ENCODE measurements at regions not wholly inside any gene's neighbourhood (a gene's known extent, or its start where the extent isn't known, plus 50 kb on each side); places are given as distances from the start of the nearest gene placed in this dataset.

GRCh38 chr2:123366239-123366837 is 658.7 kb upstream of the CNTNAP5 start:
- H3K4me3 ChIP-seq (ENCODE audit: insufficient read depth in 1 of 2, low read depth in 1 of 2, low read length in 2 of 2), result no peak overlapping the region
- H3K4me1 ChIP-seq (ENCODE audit: control insufficient read depth, insufficient read depth, low read depth, low read length), result no peaks in the 10 kb centered on the region
- no peak overlapping the region for H3K18ac ChIP-seq (ENCODE audit: low read depth in 1 of 2, low read length in 2 of 2)
- H3K27me3 ChIP-seq (ENCODE audit: control insufficient read depth in 1 of 2, insufficient read depth in 1 of 2, low read length in 2 of 2), result no peaks in the 10 kb centered on the region
- H3K4ac ChIP-seq (ENCODE audit: low read depth in 1 of 2, low read length in 2 of 2), result no peak overlapping the region
- H3K36me3 ChIP-seq (ENCODE audit: control insufficient read depth in 1 of 2, insufficient read depth in 2 of 2, low read depth in 1 of 2, low read length in 2 of 2), result no peaks in the 10 kb centered on the region
- H3K27ac ChIP-seq (ENCODE audit: low read length, poor library complexity, severe bottlenecking), result no peak overlapping the region
- no peak overlapping the region for H3K9ac ChIP-seq (ENCODE audit: low read length)
- no peaks in the 10 kb centered on the region for H3K79me1 ChIP-seq (replicated peaks; ENCODE audit: low read length, poor library complexity, severe bottlenecking)
- H2BK12ac ChIP-seq (ENCODE audit: low read length in 2 of 2), result no peak overlapping the region
- H3K14ac ChIP-seq (ENCODE audit: low read length in 2 of 2), result no peak overlapping the region
- no peak overlapping the region for H2AFZ ChIP-seq (ENCODE audit: low read depth, low read length)
- H4K91ac ChIP-seq (ENCODE audit: low read length), result no peak overlapping the region
- H2BK5ac ChIP-seq (ENCODE audit: low read depth, low read length, poor library complexity, severe bottlenecking), result no peak overlapping the region
- peaks cover 22% of the 10 kb centered on the region for H3K9me3 ChIP-seq (ENCODE audit: control insufficient read depth, low read length)
- no peak overlapping the region for H2AK5ac ChIP-seq (ENCODE audit: low read length, severe bottlenecking)
- H2BK120ac ChIP-seq (ENCODE audit: low read depth, low read length), result no peak overlapping the region
- no peak overlapping the region for H3K4me2 ChIP-seq (ENCODE audit: low read length, poor library complexity, severe bottlenecking)
- no peak overlapping the region for H2BK15ac ChIP-seq (ENCODE audit: low read depth, poor library complexity, severe bottlenecking)
- H4K8ac ChIP-seq (ENCODE audit: low read length), result no peak overlapping the region
- no CpG with 5 or more reads among the region's 1 CpG for WGBS
- H3K23ac ChIP-seq (ENCODE audit: low read length in 2 of 2), result no peak overlapping the region
- DNase-seq, result no peak

- Histone ChIP-seq H3K4ac (ENCODE audit: low read depth in 1 of 2, low read length in 2 of 2) (no peak overlapping the region), H3K4me2 (ENCODE audit: low read length, poor library complexity, severe bottlenecking) (no peak overlapping the region), H3K27ac (ENCODE audit: low read length, poor library complexity, severe bottlenecking) (no peak overlapping the region), H4K8ac (ENCODE audit: low read length) (no peak overlapping the region), H3K79me1 (replicated peaks; ENCODE audit: low read length, poor library complexity, severe bottlenecking) (no peaks in the 10 kb centered on the region), H2BK15ac (ENCODE audit: low read depth, poor library complexity, severe bottlenecking) (no peak overlapping the region), H3K27me3 (ENCODE audit: control insufficient read depth in 1 of 2, insufficient read depth in 1 of 2, low read length in 2 of 2) (no peaks in the 10 kb centered on the region), H4K91ac (ENCODE audit: low read length) (no peak overlapping the region), H2BK5ac (ENCODE audit: low read depth, low read length, poor library complexity, severe bottlenecking) (no peak overlapping the region), H3K4me1 (ENCODE audit: control insufficient read depth, insufficient read depth, low read depth, low read length) (no peaks in the 10 kb centered on the region), H2BK120ac (ENCODE audit: low read depth, low read length) (no peak overlapping the region), H2BK12ac (ENCODE audit: low read length in 2 of 2) (no peak overlapping the region), H3K18ac (ENCODE audit: low read depth in 1 of 2, low read length in 2 of 2) (no peak overlapping the region), H3K9me3 (ENCODE audit: control insufficient read depth, low read length) (peaks cover 12% of the 10 kb centered on the region), H3K14ac (ENCODE audit: low read length in 2 of 2) (no peak overlapping the region), H3K36me3 (ENCODE audit: control insufficient read depth in 1 of 2, insufficient read depth in 2 of 2, low read depth in 1 of 2, low read length in 2 of 2) (no peaks in the 10 kb centered on the region), H3K4me3 (ENCODE audit: insufficient read depth in 1 of 2, low read depth in 1 of 2, low read length in 2 of 2) (no peak overlapping the region), H2AK5ac (ENCODE audit: low read length, severe bottlenecking) (no peak overlapping the region), H3K23ac (ENCODE audit: low read length in 2 of 2) (no peak overlapping the region), H3K9ac (ENCODE audit: low read length) (no peak overlapping the region), H2AFZ (ENCODE audit: low read depth, low read length) (no peak overlapping the region)
- DNase-seq, result no peak
Measured at GRCh38 chr2:123370186-123370585, 654.9 kb upstream of the CNTNAP5 start.

- Histone ChIP-seq H3K27me3 (ENCODE audit: control insufficient read depth in 1 of 2, insufficient read depth in 1 of 2, low read length in 2 of 2) (no peaks in the 10 kb centered on the region), H3K79me1 (replicated peaks; ENCODE audit: low read length, poor library complexity, severe bottlenecking) (no peaks in the 10 kb centered on the region), H3K14ac (ENCODE audit: low read length in 2 of 2) (no peak overlapping the region), H2BK5ac (ENCODE audit: low read depth, low read length, poor library complexity, severe bottlenecking) (no peak overlapping the region), H3K9ac (ENCODE audit: low read length) (no peak overlapping the region), H4K91ac (ENCODE audit: low read length) (no peak overlapping the region), H3K23ac (ENCODE audit: low read length in 2 of 2) (no peak overlapping the region), H3K4me3 (ENCODE audit: insufficient read depth in 1 of 2, low read depth in 1 of 2, low read length in 2 of 2) (no peak overlapping the region), H2BK15ac (ENCODE audit: low read depth, poor library complexity, severe bottlenecking) (no peak overlapping the region), H2BK12ac (ENCODE audit: low read length in 2 of 2) (no peak overlapping the region), H3K9me3 (ENCODE audit: control insufficient read depth, low read length) (peaks cover 9% of the 10 kb centered on the region), H2AFZ (ENCODE audit: low read depth, low read length) (no peak overlapping the region), H3K18ac (ENCODE audit: low read depth in 1 of 2, low read length in 2 of 2) (no peak overlapping the region), H4K8ac (ENCODE audit: low read length) (no peak overlapping the region), H3K27ac (ENCODE audit: low read length, poor library complexity, severe bottlenecking) (no peak overlapping the region), H2AK5ac (ENCODE audit: low read length, severe bottlenecking) (no peak overlapping the region), H2BK120ac (ENCODE audit: low read depth, low read length) (no peak overlapping the region), H3K4me1 (ENCODE audit: control insufficient read depth, insufficient read depth, low read depth, low read length) (no peaks in the 10 kb centered on the region), H3K36me3 (ENCODE audit: control insufficient read depth in 1 of 2, insufficient read depth in 2 of 2, low read depth in 1 of 2, low read length in 2 of 2) (no peaks in the 10 kb centered on the region), H3K4me2 (ENCODE audit: low read length, poor library complexity, severe bottlenecking) (no peak overlapping the region), H3K4ac (ENCODE audit: low read depth in 1 of 2, low read length in 2 of 2) (no peak overlapping the region)
- WGBS, result 100% methylated on average over 2 of the region's 3 CpGs
- no peak for DNase-seq
Measured at GRCh38 chr2:123371535-123371934, 653.6 kb upstream of the CNTNAP5 start.

- no peak overlapping the region for H2AK5ac ChIP-seq (ENCODE audit: low read length, severe bottlenecking)
- H3K4ac ChIP-seq (ENCODE audit: low read depth in 1 of 2, low read length in 2 of 2), result no peak overlapping the region
- H3K9ac ChIP-seq (ENCODE audit: low read length), result no peak overlapping the region
- WGBS, result 51% methylated on average over 6 of the region's 8 CpGs
- H3K14ac ChIP-seq (ENCODE audit: low read length in 2 of 2), result no peak overlapping the region
- peaks cover 10% of the 10 kb centered on the region for H3K9me3 ChIP-seq (ENCODE audit: control insufficient read depth, low read length)
- DNase-seq, result no peak
- no peak overlapping the region for H2BK5ac ChIP-seq (ENCODE audit: low read depth, low read length, poor library complexity, severe bottlenecking)
- H3K18ac ChIP-seq (ENCODE audit: low read depth in 1 of 2, low read length in 2 of 2), result no peak overlapping the region
- H3K4me2 ChIP-seq (ENCODE audit: low read length, poor library complexity, severe bottlenecking), result no peak overlapping the region
- no peak overlapping the region for H3K27ac ChIP-seq (ENCODE audit: low read length, poor library complexity, severe bottlenecking)
- no peaks in the 10 kb centered on the region for H3K79me1 ChIP-seq (replicated peaks; ENCODE audit: low read length, poor library complexity, severe bottlenecking)
- no peak overlapping the region for H2BK15ac ChIP-seq (ENCODE audit: low read depth, poor library complexity, severe bottlenecking)
- H2BK12ac ChIP-seq (ENCODE audit: low read length in 2 of 2), result no peak overlapping the region
- no peak overlapping the region for H2BK120ac ChIP-seq (ENCODE audit: low read depth, low read length)
- H4K8ac ChIP-seq (ENCODE audit: low read length), result no peak overlapping the region
- no peak overlapping the region for H4K91ac ChIP-seq (ENCODE audit: low read length)
- no peaks in the 10 kb centered on the region for H3K36me3 ChIP-seq (ENCODE audit: control insufficient read depth in 1 of 2, insufficient read depth in 2 of 2, low read depth in 1 of 2, low read length in 2 of 2)
- no peaks in the 10 kb centered on the region for H3K4me1 ChIP-seq (ENCODE audit: control insufficient read depth, insufficient read depth, low read depth, low read length)
- no peak overlapping the region for H2AFZ ChIP-seq (ENCODE audit: low read depth, low read length)
- H3K27me3 ChIP-seq (ENCODE audit: control insufficient read depth in 1 of 2, insufficient read depth in 1 of 2, low read length in 2 of 2), result no peaks in the 10 kb centered on the region
- no peak overlapping the region for H3K23ac ChIP-seq (ENCODE audit: low read length in 2 of 2)
- H3K4me3 ChIP-seq (ENCODE audit: insufficient read depth in 1 of 2, low read depth in 1 of 2, low read length in 2 of 2), result no peak overlapping the region
Measured at GRCh38 chr2:123380370-123380935, 644.6 kb upstream of the CNTNAP5 start.
